ENCODE measurements at regions not wholly inside any gene's neighbourhood (a gene's known extent, or its start where the extent isn't known, plus 50 kb on each side); places are given as distances from the start of the nearest gene placed in this dataset.

- no peaks in the 10 kb centered on the region for H3K4me1 ChIP-seq
- DNase-seq: no peak
- TF ChIP-seq, protein P1, sequence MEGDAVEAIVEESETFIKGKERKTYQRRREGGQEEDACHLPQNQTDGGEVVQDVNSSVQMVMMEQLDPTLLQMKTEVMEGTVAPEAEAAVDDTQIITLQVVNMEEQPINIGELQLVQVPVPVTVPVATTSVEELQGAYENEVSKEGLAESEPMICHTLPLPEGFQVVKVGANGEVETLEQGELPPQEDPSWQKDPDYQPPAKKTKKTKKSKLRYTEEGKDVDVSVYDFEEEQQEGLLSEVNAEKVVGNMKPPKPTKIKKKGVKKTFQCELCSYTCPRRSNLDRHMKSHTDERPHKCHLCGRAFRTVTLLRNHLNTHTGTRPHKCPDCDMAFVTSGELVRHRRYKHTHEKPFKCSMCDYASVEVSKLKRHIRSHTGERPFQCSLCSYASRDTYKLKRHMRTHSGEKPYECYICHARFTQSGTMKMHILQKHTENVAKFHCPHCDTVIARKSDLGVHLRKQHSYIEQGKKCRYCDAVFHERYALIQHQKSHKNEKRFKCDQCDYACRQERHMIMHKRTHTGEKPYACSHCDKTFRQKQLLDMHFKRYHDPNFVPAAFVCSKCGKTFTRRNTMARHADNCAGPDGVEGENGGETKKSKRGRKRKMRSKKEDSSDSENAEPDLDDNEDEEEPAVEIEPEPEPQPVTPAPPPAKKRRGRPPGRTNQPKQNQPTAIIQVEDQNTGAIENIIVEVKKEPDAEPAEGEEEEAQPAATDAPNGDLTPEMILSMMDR (IDR thresholded peaks at IDR 0.05): no peak
- no peak for TF ChIP-seq POLR2A (IDR thresholded peaks at IDR 0.05)
- H3K36me3 ChIP-seq (replicated peaks in 1 of 2; ENCODE audit: insufficient read depth in 1 of 2, low read depth in 2 of 2): no peaks in the 10 kb centered on the region
- no peaks in the 10 kb centered on the region for H3K27me3 ChIP-seq
- ATAC-seq: no peak
- intact Hi-C loops (cut with DNase I): no loop called here
- WGBS, 2 donors: 42 to 57% methylated on average over 4 of the region's 4 CpGs
- H3K27ac ChIP-seq: no peak overlapping the region
- no peaks in the 10 kb centered on the region for H3K9me3 ChIP-seq
- no peak overlapping the region for H3K4me3 ChIP-seq
Observed at GRCh38 chr2:122939796-122940195, 1085.3 kb upstream of the CNTNAP5 start.

- Histone ChIP-seq H3K27ac (no peak overlapping the region), H3K9me3 (no peaks in the 10 kb centered on the region), H3K4me1 (no peaks in the 10 kb centered on the region), H3K27me3 (no peaks in the 10 kb centered on the region), H3K4me3 (no peak overlapping the region), H3K36me3 (replicated peaks in 1 of 2; ENCODE audit: insufficient read depth in 1 of 2, low read depth in 2 of 2) (no peaks in the 10 kb centered on the region)
- DNase-seq: no peak
- ATAC-seq: no peak
- WGBS, 2 donors: 30 to 35% methylated on average over 2 of the region's 2 CpGs
- TF ChIP-seq, protein P1 (IDR thresholded peaks at IDR 0.05): no peak
- no peak for TF ChIP-seq POLR2A (IDR thresholded peaks at IDR 0.05)
- intact Hi-C loops (cut with DNase I): no loop called here
Observed at GRCh38 chr2:122949523-122949922, 1075.6 kb upstream of the CNTNAP5 start.

GRCh38 chr2:122955776-122956175, 1069.3 kb upstream of the CNTNAP5 start:
- Histone ChIP-seq H3K4me3 (no peak overlapping the region), H3K4me1 (no peaks in the 10 kb centered on the region), H3K9me3 (no peaks in the 10 kb centered on the region), H3K27me3 (no peaks in the 10 kb centered on the region), H3K36me3 (replicated peaks in 1 of 2; ENCODE audit: insufficient read depth in 1 of 2, low read depth in 2 of 2) (no peaks in the 10 kb centered on the region), H3K27ac (no peak overlapping the region)
- no peak for TF ChIP-seq POLR2A (IDR thresholded peaks at IDR 0.05)
- TF ChIP-seq, protein P1 (IDR thresholded peaks at IDR 0.05): no peak
- ATAC-seq: no peak
- DNase-seq: no peak
- WGBS, 2 donors: 46 to 52% methylated on average over 4 of the region's 4 CpGs
- intact Hi-C loops (cut with DNase I): no loop called here

DNA sequence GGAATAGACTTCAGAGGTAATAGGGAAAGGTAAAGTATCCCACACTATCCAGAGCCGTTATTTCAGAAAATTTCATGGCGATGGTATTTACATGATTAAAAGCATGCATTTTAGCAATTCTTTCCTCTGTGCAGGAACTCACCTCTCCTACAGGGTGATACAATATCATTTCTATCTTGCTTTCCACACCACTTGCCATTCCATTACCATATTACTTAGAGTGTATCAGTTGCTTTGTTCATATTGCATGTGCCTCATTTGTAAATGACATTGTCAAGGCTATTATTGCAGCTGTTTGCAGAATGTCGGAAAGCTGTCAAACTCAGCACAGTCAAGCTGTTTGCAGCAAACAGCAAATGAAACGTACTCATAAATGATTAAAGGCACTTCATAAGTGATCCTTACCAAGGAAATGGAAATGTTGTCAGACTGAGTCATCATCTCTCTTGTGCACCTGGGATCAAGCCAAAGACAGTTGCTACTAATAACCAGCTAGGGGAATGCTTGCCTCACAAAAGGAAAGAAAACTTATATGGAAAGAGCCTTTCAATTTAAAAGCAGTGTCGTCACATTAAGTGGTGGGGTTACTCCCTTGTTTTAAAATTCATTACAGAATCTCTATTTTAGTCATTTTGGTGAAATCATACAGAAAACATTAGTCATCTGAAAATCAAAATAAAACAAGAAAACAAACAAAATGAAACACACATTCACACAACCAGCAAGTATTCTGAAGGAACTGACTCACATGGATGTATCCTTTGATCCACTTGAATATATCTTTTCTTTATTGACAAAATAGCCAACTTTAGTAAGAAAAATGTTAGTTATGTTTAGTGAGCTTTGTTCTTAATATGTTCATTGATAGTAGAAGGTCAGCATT, 1064.1 kb upstream of the CNTNAP5 start:
- TF ChIP-seq, protein P1 (IDR thresholded peaks at IDR 0.05): no peak
- TF ChIP-seq POLR2A (IDR thresholded peaks at IDR 0.05): no peak

DNA sequence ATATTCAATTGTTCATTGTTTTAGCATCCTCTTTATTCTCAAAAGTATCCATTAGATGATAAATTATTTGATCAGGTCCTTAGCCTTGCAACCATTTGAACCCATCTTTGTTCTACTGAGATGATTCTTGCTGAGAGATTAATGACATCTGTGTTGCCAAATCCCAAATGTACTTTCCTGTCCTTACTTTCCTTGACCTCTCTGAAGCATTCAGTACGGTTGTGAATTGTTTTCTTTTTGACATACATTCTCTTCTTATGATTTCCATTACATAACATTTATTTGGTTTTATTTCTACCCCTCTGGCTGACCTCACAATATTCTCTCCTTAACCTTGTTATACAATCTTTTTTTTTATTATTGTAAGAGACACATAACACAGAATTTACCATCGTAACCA, 1058.6 kb upstream of the CNTNAP5 start:
- H3K36me3 ChIP-seq (replicated peaks in 1 of 2; ENCODE audit: insufficient read depth in 1 of 2, low read depth in 2 of 2): no peaks in the 10 kb centered on the region
- no peak overlapping the region for H3K27ac ChIP-seq
- no peak for ATAC-seq
- WGBS, 2 donors: 67 to 76% methylated on average over 2 of the region's 2 CpGs
- TF ChIP-seq, protein P1 (IDR thresholded peaks at IDR 0.05): no peak
- no peak for TF ChIP-seq POLR2A (IDR thresholded peaks at IDR 0.05)
- H3K4me1 ChIP-seq: no peaks in the 10 kb centered on the region
- no peak for DNase-seq
- no peaks in the 10 kb centered on the region for H3K9me3 ChIP-seq
- intact Hi-C loops (cut with DNase I): no loop called here
- H3K4me3 ChIP-seq: no peak overlapping the region
- H3K27me3 ChIP-seq: no peaks in the 10 kb centered on the region

More for the DNA sequence above, 1064.1 kb upstream of the CNTNAP5 start:
- WGBS, 2 donors: 40 to 41% methylated on average over 5 of the region's 5 CpGs
- Histone ChIP-seq H3K4me1 (no peaks in the 10 kb centered on the region), H3K9me3 (no peaks in the 10 kb centered on the region), H3K27me3 (no peaks in the 10 kb centered on the region), H3K27ac (no peak overlapping the region), H3K36me3 (replicated peaks in 1 of 2; ENCODE audit: insufficient read depth in 1 of 2, low read depth in 2 of 2) (no peaks in the 10 kb centered on the region), H3K4me3 (no peak overlapping the region)
- no peak for ATAC-seq
- intact Hi-C loops (cut with DNase I): no loop called here
- no peak for DNase-seq

Data from body of pancreas (tissue), 4 donors.